GM12878 (cell line): ENCODE measurements at regions not wholly inside any gene's neighbourhood (a gene's known extent, or its start where the extent isn't known, plus 50 kb on each side); places are given as distances from the start of the nearest gene placed in this dataset.

Experiments used
- ATAC-seq: fragments of 200-7000 bp; cut with Tn5 transposase; 3 replicates; pipeline ENCODE4 v1.9.1; 2020; ENCODE audit warnings: mild to moderate bottlenecking, moderate library complexity
- BruUV-seq: library from RNA; stranded (reverse); fragments of 400-500 nt; replicated peaks from 2 replicates; lab custom pipeline; 2021; lab: Mats Ljungman, UMichigan
- CTCF ChIA-PET: fragments of 300-600 bp; sonication (Branson Sonifier 250); formaldehyde crosslinking; extraction: SDS; loops from one replicate; lab custom pipeline; 2021; ENCODE audit warnings: inconsistent platforms; lab: Yijun Ruan, JAX
- POLR2A ChIA-PET: fragments of 350-600 bp; formaldehyde crosslinking; extraction: SDS; loops from one replicate; lab custom pipeline; 2021; ENCODE audit warnings: inconsistent platforms; lab: Charles Lee
- RAD21 ChIA-PET: fragments of 300-600 bp; sonication (Branson Sonifier 250); formaldehyde crosslinking; loops from one replicate; lab custom pipeline; 2023; ENCODE audit warnings: antibody characterized with exemption; ENCODE audit not compliant: unreplicated experiment; lab: Charles Lee
- SMC1A ChIA-PET: fragments of 300-600 bp; sonication (Branson Sonifier 250); formaldehyde crosslinking; loops from one replicate; lab custom pipeline; 2023; ENCODE audit not compliant: unreplicated experiment, uncharacterized antibody; lab: Charles Lee
- DNase-seq: peaks from one replicate; pipeline ENCODE4 v3.0.0-alpha.2; 2011; ENCODE audit warnings: low read depth, low spot score
- FAIRE-seq: peaks from 3 replicates; lab custom pipeline; 2011; peaks lifted over from hg19 to GRCh38; lab: Jason Lieb, UNC
- H2AFZ ChIP-seq: 2 replicates; pipeline ENCODE4 v1.6.0; 2011; ENCODE audit warnings: low read depth, low read length, control low read depth; ENCODE audit not compliant: control insufficient read depth
- H3K27ac ChIP-seq: 2 replicates; pipeline ENCODE4 v1.5.1; 2011; ENCODE audit warnings: control low read depth; ENCODE audit not compliant: control insufficient read depth, insufficient read depth
- H3K27me3 ChIP-seq, 2 experiments: replicated peaks in 1 of 2; 2 replicates each; pipeline versions ENCODE4 v1.6.0 to v1.6.1; 2011; ENCODE audit warnings: low read length in 1 of 2; ENCODE audit not compliant: control insufficient read depth in 2 of 2, insufficient read depth in 2 of 2
- H3K36me3 ChIP-seq, 2 experiments: 2 replicates each; pipeline ENCODE4 v1.5.1; 2011; ENCODE audit warnings: low read length in 1 of 2; ENCODE audit not compliant: control insufficient read depth in 2 of 2, insufficient read depth in 2 of 2
- H3K4me1 ChIP-seq: 2 replicates; pipeline ENCODE4 v1.6.1; 2011; ENCODE audit warnings: mild to moderate bottlenecking, low read length, moderate library complexity, mixed read lengths; ENCODE audit not compliant: control insufficient read depth, insufficient read depth
- H3K4me2 ChIP-seq: 2 replicates; pipeline ENCODE4 v1.6.0; 2011; ENCODE audit warnings: control low read depth; ENCODE audit not compliant: control insufficient read depth, insufficient read depth
- H3K4me3 ChIP-seq: fragments of 200-600 bp; sonication (generic); 2 replicates; pipeline ENCODE4 v1.5.1; 2016
- H3K79me2 ChIP-seq: 2 replicates; pipeline ENCODE4 v1.6.0; 2011; ENCODE audit warnings: low read length; ENCODE audit not compliant: control insufficient read depth, insufficient read depth
- H3K9ac ChIP-seq: 2 replicates; pipeline ENCODE4 v1.8.0; 2011; ENCODE audit warnings: low read length, control low read depth, mixed read lengths; ENCODE audit not compliant: control insufficient read depth, insufficient read depth
- H3K9me3 ChIP-seq: replicated peaks from 3 replicates; pipeline ENCODE4 v1.5.1; 2011; ENCODE audit warnings: mild to moderate bottlenecking, low read length; ENCODE audit not compliant: control insufficient read depth, insufficient read depth
- H4K20me1 ChIP-seq: 2 replicates; pipeline ENCODE4 v1.6.0; 2011; ENCODE audit not compliant: control insufficient read depth, insufficient read depth
- ATF2 ChIP-seq: IDR thresholded peaks from 2 replicates; pipeline ENCODE4 v1.6.1; 2012; ENCODE audit warnings: low read length, inconsistent platforms
- ATF7 ChIP-seq: fragments of 450-650 bp; IDR thresholded peaks from 2 replicates; pipeline ENCODE4 v1.6.1; 2016; ENCODE audit warnings: low read depth, mild to moderate bottlenecking
- CHD4 ChIP-seq: fragments of 200-600 bp; sonication (generic); IDR thresholded peaks from 2 replicates; pipeline ENCODE4 v1.6.1; 2016; ENCODE audit warnings: mild to moderate bottlenecking
- E2F8 ChIP-seq: fragments of 450-650 bp; IDR thresholded peaks from 2 replicates; pipeline ENCODE4 v1.6.1; 2018; ENCODE audit warnings: mild to moderate bottlenecking, low read depth, moderate library complexity; ENCODE audit not compliant: partially characterized antibody
- E4F1 ChIP-seq: fragments of 450-650 bp; IDR thresholded peaks from 2 replicates; pipeline ENCODE4 v1.6.1; 2018; ENCODE audit warnings: borderline replicate concordance, mild to moderate bottlenecking; ENCODE audit not compliant: partially characterized antibody
- FOS ChIP-seq: IDR thresholded peaks from 3 replicates; pipeline ENCODE4 v1.6.1; 2011; ENCODE audit warnings: borderline replicate concordance; ENCODE audit not compliant: insufficient read length; ENCODE audit errors: extremely low read depth
- FOXK2 ChIP-seq: fragments of 450-650 bp; IDR thresholded peaks from 2 replicates; pipeline ENCODE4 v1.6.1; 2017; ENCODE audit warnings: mild to moderate bottlenecking, moderate library complexity
- IRF3 ChIP-seq: fragments of 450-650 bp; IDR thresholded peaks from 2 replicates; pipeline ENCODE4 v1.6.1; 2014; ENCODE audit warnings: mild to moderate bottlenecking
- JUNB ChIP-seq: IDR thresholded peaks from 2 replicates; pipeline ENCODE4 v1.6.1; 2016; ENCODE audit warnings: antibody characterized with exemption, mild to moderate bottlenecking
- NRF1 ChIP-seq: conservative IDR thresholded peaks from 2 replicates; pipeline ENCODE4 v1.6.1; 2011; ENCODE audit warnings: mild to moderate bottlenecking, low read depth, low read length, improper control_type of control experiment
- POLR2AphosphoS5 ChIP-seq: IDR thresholded peaks from 2 replicates; pipeline ENCODE4 v1.6.1; 2011; ENCODE audit warnings: mild to moderate bottlenecking, low read length, inconsistent platforms
- RB1 ChIP-seq: fragments of 450-650 bp; formaldehyde crosslinking; IDR thresholded peaks from 2 replicates; pipeline ENCODE4 v1.6.1; 2017; ENCODE audit warnings: mild to moderate bottlenecking, borderline replicate concordance
- SPI1 ChIP-seq: IDR thresholded peaks from 2 replicates; pipeline ENCODE4 v1.6.1; 2011; ENCODE audit warnings: low read depth, mild to moderate bottlenecking, low read length, moderate library complexity, borderline replicate concordance; ENCODE audit not compliant: insufficient read depth
- STAT1 ChIP-seq: fragments of 450-650 bp; conservative IDR thresholded peaks from 2 replicates; pipeline ENCODE4 v1.6.1; 2014; ENCODE audit warnings: antibody characterized with exemption, mild to moderate bottlenecking
- in situ Hi-C: fragments of 300-500 bp; cut with MboI; formaldehyde crosslinking; loops from 9 replicates; pipeline ENCODE4 v1.14.3; 2018; ENCODE audit warnings: mixed read lengths
- intact Hi-C: fragments of 100-400 bp; cut with micrococcal nuclease; formaldehyde crosslinking; loops from one replicate; pipeline ENCODE4 v1.14.2; 2022; ENCODE audit not compliant: unreplicated experiment

- TF ChIP-seq IRF3, result no peak
- no peak for TF ChIP-seq ATF7
- no peak for TF ChIP-seq E4F1
- no peak for TF ChIP-seq POLR2AphosphoS5
- TF ChIP-seq STAT1, result no peak
- TF ChIP-seq RB1, result no peak
- no peak for TF ChIP-seq NRF1
- TF ChIP-seq SPI1, result no peak
Measured at GRCh38 chr4:174080361-174080760, 203.1 kb downstream of the FBXO8 start (continued).

- Histone ChIP-seq H3K36me3 (no peaks in the 10 kb centered on the region), H3K4me2 (no peak overlapping the region), H2AFZ (no peak overlapping the region), H3K9ac (no peak overlapping the region), H3K27ac (no peak overlapping the region), H4K20me1 (no peaks in the 10 kb centered on the region), H3K4me3 (no peak overlapping the region), H3K4me1 (no peaks in the 10 kb centered on the region), H3K79me2 (no peaks in the 10 kb centered on the region), H3K9me3 (no peaks in the 10 kb centered on the region), H3K27me3 (no peaks in the 10 kb centered on the region)
- in situ Hi-C loops, result no loop called here
- FAIRE-seq, result no peak
- SMC1A ChIA-PET, result no interaction called here
- no peak for DNase-seq
- RAD21 ChIA-PET, result no interaction called here
- POLR2A ChIA-PET, result no interaction called here
- ATAC-seq, result no peak
- no TSS peak for BruUV-seq
- intact Hi-C loops, result no loop called here
- CTCF ChIA-PET, result no interaction called here
- TF ChIP-seq CHD4, result no peak
- TF ChIP-seq FOS, result no peak
- TF ChIP-seq E2F8, result no peak
- no peak for TF ChIP-seq FOXK2
- TF ChIP-seq JUNB, result no peak
- no peak for TF ChIP-seq ATF2
Measured at GRCh38 chr4:174071595-174071994, 211.9 kb downstream of the FBXO8 start.
